HL-60 (cell line): ENCODE measurements at regions not wholly inside any gene's neighbourhood (a gene's known extent, or its start where the extent isn't known, plus 50 kb on each side); places are given as distances from the start of the nearest gene placed in this dataset.

Experiments
- GABPA ChIP-seq: IDR thresholded peaks from 2 replicates; pipeline ENCODE4 v1.6.1; 2012; ENCODE audit warnings: low read depth
- POLR2AphosphoS5 ChIP-seq: IDR thresholded peaks from 2 replicates; pipeline ENCODE4 v1.6.1; 2012; ENCODE audit warnings: low read depth
- TF ChIP-seq, protein P1 (sequence below): IDR thresholded peaks from one replicate; pipeline ENCODE4 v1.5.1; 2011; ENCODE audit warnings: low read length, control low read depth, inconsistent platforms; ENCODE audit not compliant: insufficient read depth
- TF ChIP-seq, protein P2 (sequence below): IDR thresholded peaks from 2 replicates; pipeline ENCODE4 v1.6.1; 2012; ENCODE audit warnings: low read depth; ENCODE audit not compliant: insufficient replicate concordance

DNA sequence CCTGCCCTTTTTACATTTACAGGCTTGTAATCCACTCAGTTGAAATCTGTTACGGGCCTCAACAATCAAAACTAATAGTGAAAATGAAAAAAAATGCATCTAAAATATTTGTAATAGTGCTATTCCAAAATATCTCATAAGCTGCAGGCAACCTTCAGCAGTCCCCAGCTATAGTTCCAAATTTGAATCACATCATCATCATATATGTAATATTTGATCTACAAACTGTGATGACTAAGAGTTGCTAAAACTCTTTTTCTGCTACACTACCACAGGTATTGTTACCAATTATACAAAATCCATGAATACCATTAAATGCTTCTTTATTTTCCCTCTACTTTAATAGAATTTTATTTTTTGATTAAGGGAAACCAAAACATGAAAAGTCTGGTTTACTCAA is 121.4 kb upstream of the RFC3 start:
- TF ChIP-seq, protein P1, sequence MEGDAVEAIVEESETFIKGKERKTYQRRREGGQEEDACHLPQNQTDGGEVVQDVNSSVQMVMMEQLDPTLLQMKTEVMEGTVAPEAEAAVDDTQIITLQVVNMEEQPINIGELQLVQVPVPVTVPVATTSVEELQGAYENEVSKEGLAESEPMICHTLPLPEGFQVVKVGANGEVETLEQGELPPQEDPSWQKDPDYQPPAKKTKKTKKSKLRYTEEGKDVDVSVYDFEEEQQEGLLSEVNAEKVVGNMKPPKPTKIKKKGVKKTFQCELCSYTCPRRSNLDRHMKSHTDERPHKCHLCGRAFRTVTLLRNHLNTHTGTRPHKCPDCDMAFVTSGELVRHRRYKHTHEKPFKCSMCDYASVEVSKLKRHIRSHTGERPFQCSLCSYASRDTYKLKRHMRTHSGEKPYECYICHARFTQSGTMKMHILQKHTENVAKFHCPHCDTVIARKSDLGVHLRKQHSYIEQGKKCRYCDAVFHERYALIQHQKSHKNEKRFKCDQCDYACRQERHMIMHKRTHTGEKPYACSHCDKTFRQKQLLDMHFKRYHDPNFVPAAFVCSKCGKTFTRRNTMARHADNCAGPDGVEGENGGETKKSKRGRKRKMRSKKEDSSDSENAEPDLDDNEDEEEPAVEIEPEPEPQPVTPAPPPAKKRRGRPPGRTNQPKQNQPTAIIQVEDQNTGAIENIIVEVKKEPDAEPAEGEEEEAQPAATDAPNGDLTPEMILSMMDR: no peak
- no peak for TF ChIP-seq POLR2AphosphoS5
- TF ChIP-seq, protein P2, sequence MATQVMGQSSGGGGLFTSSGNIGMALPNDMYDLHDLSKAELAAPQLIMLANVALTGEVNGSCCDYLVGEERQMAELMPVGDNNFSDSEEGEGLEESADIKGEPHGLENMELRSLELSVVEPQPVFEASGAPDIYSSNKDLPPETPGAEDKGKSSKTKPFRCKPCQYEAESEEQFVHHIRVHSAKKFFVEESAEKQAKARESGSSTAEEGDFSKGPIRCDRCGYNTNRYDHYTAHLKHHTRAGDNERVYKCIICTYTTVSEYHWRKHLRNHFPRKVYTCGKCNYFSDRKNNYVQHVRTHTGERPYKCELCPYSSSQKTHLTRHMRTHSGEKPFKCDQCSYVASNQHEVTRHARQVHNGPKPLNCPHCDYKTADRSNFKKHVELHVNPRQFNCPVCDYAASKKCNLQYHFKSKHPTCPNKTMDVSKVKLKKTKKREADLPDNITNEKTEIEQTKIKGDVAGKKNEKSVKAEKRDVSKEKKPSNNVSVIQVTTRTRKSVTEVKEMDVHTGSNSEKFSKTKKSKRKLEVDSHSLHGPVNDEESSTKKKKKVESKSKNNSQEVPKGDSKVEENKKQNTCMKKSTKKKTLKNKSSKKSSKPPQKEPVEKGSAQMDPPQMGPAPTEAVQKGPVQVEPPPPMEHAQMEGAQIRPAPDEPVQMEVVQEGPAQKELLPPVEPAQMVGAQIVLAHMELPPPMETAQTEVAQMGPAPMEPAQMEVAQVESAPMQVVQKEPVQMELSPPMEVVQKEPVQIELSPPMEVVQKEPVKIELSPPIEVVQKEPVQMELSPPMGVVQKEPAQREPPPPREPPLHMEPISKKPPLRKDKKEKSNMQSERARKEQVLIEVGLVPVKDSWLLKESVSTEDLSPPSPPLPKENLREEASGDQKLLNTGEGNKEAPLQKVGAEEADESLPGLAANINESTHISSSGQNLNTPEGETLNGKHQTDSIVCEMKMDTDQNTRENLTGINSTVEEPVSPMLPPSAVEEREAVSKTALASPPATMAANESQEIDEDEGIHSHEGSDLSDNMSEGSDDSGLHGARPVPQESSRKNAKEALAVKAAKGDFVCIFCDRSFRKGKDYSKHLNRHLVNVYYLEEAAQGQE: no peak
- TF ChIP-seq GABPA: no peak
